ENCODE measurements at regions not wholly inside any gene's neighbourhood (a gene's known extent, or its start where the extent isn't known, plus 50 kb on each side); places are given as distances from the start of the nearest gene placed in this dataset.
"Not testable (repeated sequence)": the region's sequence is repeated elsewhere in the genome, so short reads cannot be mapped to it uniquely, and the experiment has no call there.

GRCh38 chr4:174404677-174405076, 117.6 kb downstream of the HPGD start:
- FAIRE-seq (no peak), DNase-seq (ENCODE audit: low read depth) (no peak)
- TF ChIP-seq, protein P1, sequence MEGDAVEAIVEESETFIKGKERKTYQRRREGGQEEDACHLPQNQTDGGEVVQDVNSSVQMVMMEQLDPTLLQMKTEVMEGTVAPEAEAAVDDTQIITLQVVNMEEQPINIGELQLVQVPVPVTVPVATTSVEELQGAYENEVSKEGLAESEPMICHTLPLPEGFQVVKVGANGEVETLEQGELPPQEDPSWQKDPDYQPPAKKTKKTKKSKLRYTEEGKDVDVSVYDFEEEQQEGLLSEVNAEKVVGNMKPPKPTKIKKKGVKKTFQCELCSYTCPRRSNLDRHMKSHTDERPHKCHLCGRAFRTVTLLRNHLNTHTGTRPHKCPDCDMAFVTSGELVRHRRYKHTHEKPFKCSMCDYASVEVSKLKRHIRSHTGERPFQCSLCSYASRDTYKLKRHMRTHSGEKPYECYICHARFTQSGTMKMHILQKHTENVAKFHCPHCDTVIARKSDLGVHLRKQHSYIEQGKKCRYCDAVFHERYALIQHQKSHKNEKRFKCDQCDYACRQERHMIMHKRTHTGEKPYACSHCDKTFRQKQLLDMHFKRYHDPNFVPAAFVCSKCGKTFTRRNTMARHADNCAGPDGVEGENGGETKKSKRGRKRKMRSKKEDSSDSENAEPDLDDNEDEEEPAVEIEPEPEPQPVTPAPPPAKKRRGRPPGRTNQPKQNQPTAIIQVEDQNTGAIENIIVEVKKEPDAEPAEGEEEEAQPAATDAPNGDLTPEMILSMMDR (IDR thresholded peaks at IDR 0.05; ENCODE audit: insufficient read depth, low read length, severe bottlenecking): no peak

DNA sequence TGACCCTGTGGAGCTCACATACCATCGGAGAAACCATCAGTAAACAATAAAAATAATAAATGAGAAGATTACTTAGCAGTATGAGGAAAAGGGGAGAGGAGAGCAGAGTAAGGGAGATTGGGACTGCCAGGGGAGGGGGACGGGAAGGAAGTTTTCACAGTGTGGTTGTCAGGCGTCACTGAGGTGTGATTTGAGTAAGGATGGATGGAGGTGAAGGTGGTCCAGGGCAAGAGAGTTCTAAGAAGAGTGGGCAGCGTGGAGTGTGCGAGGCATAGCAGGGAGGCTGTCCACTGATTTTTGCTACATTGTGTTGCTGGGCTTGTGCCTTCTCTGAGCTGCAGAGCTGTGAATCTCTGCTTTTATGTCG, 119.1 kb downstream of the HPGD start:
- no peaks in the 10 kb centered on the region for H3K36me3 ChIP-seq (ENCODE audit: control insufficient read depth, insufficient read depth, low read length)
- DNase-seq (ENCODE audit: low read depth): no peak
- H3K27me3 ChIP-seq (ENCODE audit: control insufficient read depth, insufficient read depth, low read length): no peaks in the 10 kb centered on the region
- TF ChIP-seq, protein P1 (IDR thresholded peaks at IDR 0.05; ENCODE audit: insufficient read depth, low read length, severe bottlenecking): no peak
- no peak overlapping the region for H3K4me3 ChIP-seq (ENCODE audit: low read depth, low read length)
- no peak for FAIRE-seq

More at GRCh38 chr4:174404677-174405076, 117.6 kb downstream of the HPGD start:
- no peaks in the 10 kb centered on the region for H3K36me3 ChIP-seq (ENCODE audit: control insufficient read depth, insufficient read depth, low read length)
- no peak overlapping the region for H3K4me3 ChIP-seq (ENCODE audit: low read depth, low read length)
- H3K27me3 ChIP-seq (ENCODE audit: control insufficient read depth, insufficient read depth, low read length): no peaks in the 10 kb centered on the region

DNA sequence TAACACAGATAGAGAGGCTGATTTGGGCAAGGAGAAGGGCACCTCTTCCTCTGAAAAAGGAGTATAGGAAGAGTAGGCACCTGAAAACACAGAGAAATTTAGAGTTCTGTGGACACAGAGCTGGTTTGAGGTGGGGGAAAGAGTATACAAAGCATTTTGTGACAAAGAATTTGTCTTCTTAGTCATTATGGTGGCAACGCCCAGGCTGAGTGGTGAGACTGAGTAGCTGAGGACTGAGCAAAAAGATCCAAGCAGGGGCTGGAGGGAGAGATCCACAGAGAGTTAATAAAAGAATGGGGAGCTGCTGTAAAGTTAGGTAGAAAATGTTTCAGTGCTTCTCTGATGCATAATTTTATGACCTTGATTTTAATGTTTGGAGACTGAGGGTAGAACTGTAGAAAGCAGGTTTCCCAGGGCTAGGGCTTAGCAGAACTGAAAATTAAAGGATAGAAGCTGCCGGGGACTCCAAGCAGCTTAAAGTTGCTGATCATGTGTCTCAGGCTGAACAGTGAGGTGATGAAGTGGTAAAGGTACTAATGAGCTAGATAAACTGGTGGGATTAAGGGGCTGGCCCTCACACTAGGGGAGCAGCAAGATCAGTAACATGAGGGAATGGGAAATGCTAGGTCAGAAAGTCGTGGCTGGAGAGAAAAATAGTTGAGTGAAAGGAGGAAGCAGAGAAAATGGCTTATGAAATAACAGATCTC, 118.9 kb downstream of the CEP44 start:
- no peak for DNase-seq (ENCODE audit: low read depth)
- H3K27me3 ChIP-seq (ENCODE audit: control insufficient read depth, insufficient read depth, low read length): no peaks in the 10 kb centered on the region
- no peak for FAIRE-seq
- H3K36me3 ChIP-seq (ENCODE audit: control insufficient read depth, insufficient read depth, low read length): no peaks in the 10 kb centered on the region
- H3K4me3 ChIP-seq (ENCODE audit: low read depth, low read length): no peak overlapping the region
- TF ChIP-seq, protein P1 (IDR thresholded peaks at IDR 0.05; ENCODE audit: insufficient read depth, low read length, severe bottlenecking): no peak

DNA sequence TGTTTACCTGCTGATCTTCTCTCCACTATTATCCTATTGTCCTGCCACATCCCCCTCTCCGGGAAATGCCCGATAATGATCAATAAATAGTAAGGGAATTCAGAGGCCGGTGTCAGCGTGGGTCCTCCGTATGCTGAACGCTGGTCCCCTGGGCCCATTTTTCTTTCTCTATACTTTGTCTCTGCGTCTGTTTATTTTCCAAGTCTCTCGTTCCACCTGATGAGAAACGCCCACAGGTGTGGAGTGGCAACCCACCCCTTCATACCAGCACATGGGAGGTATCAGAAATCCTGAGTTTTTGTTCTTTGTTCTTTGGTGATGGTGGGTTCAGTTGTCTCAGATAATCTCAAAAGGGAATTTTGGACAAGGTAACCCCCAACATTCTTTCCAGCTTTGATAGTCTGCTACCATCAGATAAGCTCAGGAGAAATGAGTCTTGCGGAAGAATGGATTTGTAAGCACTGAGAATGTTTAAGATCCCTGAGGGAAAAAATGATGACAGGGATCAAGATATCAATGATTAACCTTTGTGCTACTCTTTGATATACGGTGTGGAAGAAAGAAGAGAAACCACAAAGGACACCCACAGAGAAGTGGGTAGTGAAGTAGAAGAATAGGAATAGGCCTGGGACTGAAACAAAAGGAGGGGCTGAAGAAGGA, 117.9 kb downstream of the CEP44 start:
- TF ChIP-seq, protein P1 (IDR thresholded peaks at IDR 0.05; ENCODE audit: insufficient read depth, low read length, severe bottlenecking): no peak
- no peaks in the 10 kb centered on the region for H3K36me3 ChIP-seq (ENCODE audit: control insufficient read depth, insufficient read depth, low read length)
- DNase-seq (ENCODE audit: low read depth) (no peak), FAIRE-seq (no peak)
- no peaks in the 10 kb centered on the region for H3K27me3 ChIP-seq (ENCODE audit: control insufficient read depth, insufficient read depth, low read length)
- no peak overlapping the region for H3K4me3 ChIP-seq (ENCODE audit: low read depth, low read length)

- H3K4me3 ChIP-seq (ENCODE audit: low read depth, low read length); H3K36me3 ChIP-seq (ENCODE audit: control insufficient read depth, insufficient read depth, low read length); H3K27me3 ChIP-seq (ENCODE audit: control insufficient read depth, insufficient read depth, low read length): not testable (repeated sequence)
- DNase-seq (ENCODE audit: low read depth) (peak; percentile 68), FAIRE-seq (peak; percentile 100)
Observed at GRCh38 chr4:174400603-174401302, 117.0 kb downstream of the CEP44 start.

DNA sequence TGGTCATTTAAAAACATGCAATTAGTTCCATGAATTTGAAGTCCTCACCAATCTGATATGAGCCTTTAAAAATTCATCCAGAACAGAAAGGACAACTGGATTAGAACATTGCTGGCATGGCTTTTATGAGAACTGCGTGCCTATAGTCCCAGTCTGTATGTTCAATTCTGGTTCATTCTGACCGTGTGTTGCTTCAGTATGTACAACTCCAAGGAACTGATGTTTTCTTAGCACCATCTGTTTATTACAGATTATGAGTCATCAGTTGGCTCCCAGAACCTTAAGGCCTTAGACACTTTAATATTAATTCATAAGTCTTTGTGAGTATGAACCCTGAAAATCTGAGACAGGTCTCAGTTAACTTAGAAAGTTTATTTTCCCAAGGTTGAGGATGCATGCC, 115.0 kb downstream of the CEP44 start:
- Histone ChIP-seq H3K4me3 (ENCODE audit: low read depth, low read length) (no peak overlapping the region), H3K36me3 (ENCODE audit: control insufficient read depth, insufficient read depth, low read length) (no peaks in the 10 kb centered on the region), H3K27me3 (ENCODE audit: control insufficient read depth, insufficient read depth, low read length) (no peaks in the 10 kb centered on the region)
- TF ChIP-seq, protein P1 (IDR thresholded peaks at IDR 0.05; ENCODE audit: insufficient read depth, low read length, severe bottlenecking): no peak
- peak; percentile 88 for DNase-seq (ENCODE audit: low read depth)
- no peak for FAIRE-seq

Measured in bronchial epithelial cell (primary cell).